PC-3 (cell line): ENCODE measurements at regions not wholly inside any gene's neighbourhood (a gene's known extent, or its start where the extent isn't known, plus 50 kb on each side); places are given as distances from the start of the nearest gene placed in this dataset.

Experiments used
- ATAC-seq: fragments of 200-7000 bp; cut with Tn5 transposase; 2 replicates; pipeline ENCODE4 v1.9.1; 2020; ENCODE audit warnings: mild to moderate bottlenecking, moderate library complexity
- BruUV-seq: library from RNA; stranded (reverse); fragments of 400-500 nt; replicated peaks from 2 replicates; lab custom pipeline; 2021; lab: Mats Ljungman, UMichigan
- CTCF ChIA-PET: fragments of 300-600 bp; sonication (Branson Sonifier 250); formaldehyde crosslinking; loops from one replicate; lab custom pipeline; 2022; ENCODE audit warnings: antibody characterized with exemption; lab: Charles Lee
- POLR2A ChIA-PET: fragments of 300-600 bp; sonication (Branson Sonifier 250); formaldehyde crosslinking; loops from one replicate; lab custom pipeline; 2022; ENCODE audit warnings: antibody characterized with exemption; ENCODE audit not compliant: unreplicated experiment; lab: Charles Lee
- DNase-seq: peaks from one replicate; pipeline ENCODE4 v3.0.0-alpha.2; 2015
- H2AFZ ChIP-seq: fragments of 300-600 bp; sonication (generic); 2 replicates; pipeline ENCODE4 v1.6.0; 2016; ENCODE audit warnings: antibody characterized with exemption, low read length
- H3F3A ChIP-seq: fragments of 300-600 bp; sonication (generic); one replicate; pipeline ENCODE4 v1.6.0; 2017; ENCODE audit warnings: antibody characterized with exemption, low read length, control low read depth, mild to moderate bottlenecking; ENCODE audit not compliant: unreplicated experiment
- H3K27ac ChIP-seq: fragments of 300-600 bp; sonication (generic); 2 replicates; pipeline ENCODE4 v1.5.1; 2016; ENCODE audit warnings: mild to moderate bottlenecking, low read length
- H3K27me3 ChIP-seq: fragments of 300-600 bp; sonication (generic); 2 replicates; pipeline ENCODE4 v1.6.1; 2016; ENCODE audit warnings: low read length, mixed read lengths
- H3K36me3 ChIP-seq: fragments of 300-600 bp; sonication (generic); 2 replicates; pipeline ENCODE4 v1.6.1; 2016; ENCODE audit warnings: low read depth, mixed run types, low read length, mixed read lengths
- H3K4me1 ChIP-seq: fragments of 300-600 bp; sonication (generic); 2 replicates; pipeline ENCODE4 v1.5.1; 2016; ENCODE audit warnings: low read length; ENCODE audit not compliant: insufficient read depth
- H3K4me2 ChIP-seq: fragments of 300-600 bp; sonication (generic); 2 replicates; pipeline ENCODE4 v1.6.0; 2016; ENCODE audit warnings: low read length
- H3K4me3 ChIP-seq: fragments of 300-600 bp; sonication (generic); 2 replicates; pipeline ENCODE4 v1.5.1; 2016; ENCODE audit warnings: mild to moderate bottlenecking, low read length, mixed read lengths
- H3K79me2 ChIP-seq: fragments of 300-600 bp; sonication (generic); 2 replicates; pipeline ENCODE4 v1.6.1; 2017; ENCODE audit warnings: low read length, mixed read lengths
- H3K9ac ChIP-seq: fragments of 300-600 bp; sonication (generic); 2 replicates; pipeline ENCODE4 v1.6.0; 2016; ENCODE audit warnings: mild to moderate bottlenecking, low read length
- H3K9me2 ChIP-seq: fragments of 300-600 bp; sonication (generic); replicated peaks from 2 replicates; pipeline ENCODE4 v1.6.1; 2016; ENCODE audit warnings: mixed run types, low read length, mixed read lengths
- H3K9me3 ChIP-seq: fragments of 300-600 bp; sonication (generic); 2 replicates; pipeline ENCODE4 v1.6.1; 2016; ENCODE audit warnings: low read length, mixed read lengths
- H4K20me1 ChIP-seq: fragments of 300-600 bp; sonication (generic); 2 replicates; pipeline ENCODE4 v1.6.1; 2016; ENCODE audit warnings: low read length, mixed read lengths
- EZH2 ChIP-seq: fragments of 300-600 bp; sonication (generic); IDR thresholded peaks from one replicate; pipeline ENCODE4 v1.6.1; 2017; ENCODE audit warnings: antibody characterized with exemption, mild to moderate bottlenecking, low read length; ENCODE audit not compliant: unreplicated experiment
- EZH2phosphoT487 ChIP-seq: fragments of 300-600 bp; sonication (generic); IDR thresholded peaks from 2 replicates; pipeline ENCODE4 v1.6.1; 2018; ENCODE audit warnings: mild to moderate bottlenecking, antibody characterized with exemption, low read length, borderline replicate concordance
- intact Hi-C: fragments of 100-400 bp; cut with micrococcal nuclease; formaldehyde crosslinking; loops from 2 replicates; pipeline ENCODE4 v1.9.0; 2023
- TF ChIP-seq, protein P1 (sequence below): fragments of 300-600 bp; sonication (generic); conservative IDR thresholded peaks from 2 replicates; pipeline ENCODE4 v1.5.1; 2017; ENCODE audit warnings: antibody characterized with exemption, low read depth, mild to moderate bottlenecking, low read length

DNA sequence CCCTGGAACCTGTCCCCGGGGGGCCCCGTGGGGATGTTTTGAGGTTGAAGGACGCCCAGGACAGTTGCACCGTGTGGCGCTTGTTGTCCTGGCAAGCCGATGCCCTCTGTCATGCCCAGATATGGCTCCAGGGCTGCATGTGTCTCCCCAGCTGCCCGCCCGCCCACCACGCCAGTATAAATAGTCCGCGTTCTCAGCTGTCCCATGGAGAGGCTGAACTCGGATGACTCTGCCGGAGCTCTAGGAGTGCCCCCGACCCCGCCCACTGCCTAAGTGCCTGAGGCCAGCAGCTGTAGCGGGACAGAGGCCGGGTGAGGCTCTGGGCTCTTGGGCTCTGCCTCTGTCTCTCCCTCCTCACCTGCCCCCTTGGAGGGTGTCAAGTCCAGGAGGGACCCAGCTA, 83.0 kb upstream of the GATA5 start:
- no peak for ATAC-seq

DNA sequence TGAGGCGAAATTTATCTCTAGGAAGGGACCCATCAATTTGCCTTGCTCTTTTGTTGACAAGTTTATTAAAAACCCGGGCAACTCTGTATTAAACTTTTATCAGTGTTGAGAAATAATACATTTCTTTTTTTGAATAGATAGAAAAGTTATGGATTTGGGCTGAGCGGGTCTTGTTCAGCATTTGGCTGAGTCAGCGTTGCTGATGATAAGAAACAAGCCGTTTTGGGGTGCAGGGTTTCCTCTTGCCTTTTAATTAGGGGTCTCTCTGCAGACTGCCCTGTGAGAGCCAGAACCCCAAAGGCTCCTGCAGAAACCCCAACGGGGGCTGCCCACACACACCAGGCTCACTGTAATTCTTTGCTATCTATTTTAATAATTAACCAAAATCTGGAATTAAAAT, 82.1 kb upstream of the SLCO4A1 start:
- H3F3A ChIP-seq: no peaks in the 10 kb centered on the region
- DNase-seq (no peak), ATAC-seq (no peak)
- H3K4me1 ChIP-seq: peaks cover 7% of the 10 kb centered on the region; the same call in 1 of the 2 replicates
- no peaks in the 10 kb centered on the region for H4K20me1 ChIP-seq
- no peak overlapping the region for H3K9ac ChIP-seq
- TF ChIP-seq EZH2phosphoT487 (no peak), EZH2 (no peak)
- TF ChIP-seq, protein P1, sequence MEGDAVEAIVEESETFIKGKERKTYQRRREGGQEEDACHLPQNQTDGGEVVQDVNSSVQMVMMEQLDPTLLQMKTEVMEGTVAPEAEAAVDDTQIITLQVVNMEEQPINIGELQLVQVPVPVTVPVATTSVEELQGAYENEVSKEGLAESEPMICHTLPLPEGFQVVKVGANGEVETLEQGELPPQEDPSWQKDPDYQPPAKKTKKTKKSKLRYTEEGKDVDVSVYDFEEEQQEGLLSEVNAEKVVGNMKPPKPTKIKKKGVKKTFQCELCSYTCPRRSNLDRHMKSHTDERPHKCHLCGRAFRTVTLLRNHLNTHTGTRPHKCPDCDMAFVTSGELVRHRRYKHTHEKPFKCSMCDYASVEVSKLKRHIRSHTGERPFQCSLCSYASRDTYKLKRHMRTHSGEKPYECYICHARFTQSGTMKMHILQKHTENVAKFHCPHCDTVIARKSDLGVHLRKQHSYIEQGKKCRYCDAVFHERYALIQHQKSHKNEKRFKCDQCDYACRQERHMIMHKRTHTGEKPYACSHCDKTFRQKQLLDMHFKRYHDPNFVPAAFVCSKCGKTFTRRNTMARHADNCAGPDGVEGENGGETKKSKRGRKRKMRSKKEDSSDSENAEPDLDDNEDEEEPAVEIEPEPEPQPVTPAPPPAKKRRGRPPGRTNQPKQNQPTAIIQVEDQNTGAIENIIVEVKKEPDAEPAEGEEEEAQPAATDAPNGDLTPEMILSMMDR: no peak
- H3K27ac ChIP-seq: no peak overlapping the region
- H3K9me2 ChIP-seq: no peaks in the 10 kb centered on the region
- ChIA-PET CTCF (no interaction called here), POLR2A (no interaction called here)
- peaks cover 16% of the 10 kb centered on the region for H3K27me3 ChIP-seq
- intact Hi-C loops: no loop called here
- H2AFZ ChIP-seq: no peak overlapping the region
- H3K79me2 ChIP-seq: no peaks in the 10 kb centered on the region
- H3K4me2 ChIP-seq: no peak overlapping the region
- H3K4me3 ChIP-seq: no peak overlapping the region
- BruUV-seq: no TSS peak
- H3K9me3 ChIP-seq: no peaks in the 10 kb centered on the region
- no peaks in the 10 kb centered on the region for H3K36me3 ChIP-seq

More for the DNA sequence above, 83.0 kb upstream of the GATA5 start:
- Histone ChIP-seq H2AFZ (no peak overlapping the region), H3F3A (no peaks in the 10 kb centered on the region), H4K20me1 (no peaks in the 10 kb centered on the region), H3K4me1 (peaks cover 7% of the 10 kb centered on the region; the same call in 1 of the 2 replicates), H3K4me3 (no peak overlapping the region), H3K36me3 (no peaks in the 10 kb centered on the region), H3K9me2 (no peaks in the 10 kb centered on the region), H3K27me3 (peaks cover 30% of the 10 kb centered on the region), H3K27ac (no peak overlapping the region), H3K9ac (no peak overlapping the region), H3K9me3 (no peaks in the 10 kb centered on the region), H3K79me2 (no peaks in the 10 kb centered on the region), H3K4me2 (no peak overlapping the region)
- POLR2A ChIA-PET: no interaction called here
- CTCF ChIA-PET: no interaction called here
- BruUV-seq: no TSS peak
- no peak for DNase-seq
- TF ChIP-seq EZH2 (no peak), EZH2phosphoT487 (no peak)
- TF ChIP-seq, protein P1: no peak
- intact Hi-C loops: no loop called here

DNA sequence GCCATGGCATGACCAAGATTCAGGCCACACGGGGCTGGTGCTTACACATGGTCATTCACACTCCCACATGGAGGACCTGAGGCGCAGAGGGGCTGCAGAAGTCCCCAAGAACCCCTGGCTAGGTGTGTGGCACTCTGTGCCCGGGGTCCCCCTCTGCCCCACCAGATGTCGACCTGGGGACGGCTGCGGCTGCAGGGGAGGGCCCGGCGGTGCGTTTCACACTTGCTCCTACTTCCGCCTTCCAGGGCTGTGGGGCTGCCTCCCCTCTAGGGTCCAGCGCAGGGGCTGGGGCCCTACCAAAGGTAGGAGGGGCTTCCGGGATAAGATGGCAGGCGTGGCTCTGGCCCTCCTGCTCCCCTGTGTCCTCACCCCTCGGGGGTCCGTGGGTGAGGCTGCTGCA, 81.1 kb upstream of the SLCO4A1 start:
- ATAC-seq (no peak), DNase-seq (no peak)
- Histone ChIP-seq H3K79me2 (no peaks in the 10 kb centered on the region), H3K9me2 (no peaks in the 10 kb centered on the region), H3F3A (no peaks in the 10 kb centered on the region), H3K36me3 (no peaks in the 10 kb centered on the region), H3K27me3 (peaks cover 16% of the 10 kb centered on the region), H3K9me3 (no peaks in the 10 kb centered on the region), H3K4me2 (no peak overlapping the region), H3K4me1 (peaks cover 7% of the 10 kb centered on the region; the same call in 1 of the 2 replicates), H3K9ac (no peak overlapping the region), H4K20me1 (no peaks in the 10 kb centered on the region), H3K4me3 (no peak overlapping the region), H3K27ac (no peak overlapping the region), H2AFZ (no peak overlapping the region)
- POLR2A ChIA-PET: no interaction called here
- CTCF ChIA-PET: no interaction called here
- intact Hi-C loops: no loop called here
- no peak for TF ChIP-seq EZH2phosphoT487
- TF ChIP-seq, protein P1: no peak
- no peak for TF ChIP-seq EZH2
- BruUV-seq: no TSS peak
